K562 (cell line): ENCODE measurements at regions not wholly inside any gene's neighbourhood (a gene's known extent, or its start where the extent isn't known, plus 50 kb on each side); places are given as distances from the start of the nearest gene placed in this dataset.

Experiments
- ATAC-seq: fragments of 200-7000 bp; cut with Tn5 transposase; 3 replicates; pipeline ENCODE4 v1.9.1; 2020; ENCODE audit warnings: moderate library complexity
- BruUV-seq: library from RNA; stranded (reverse); fragments of 400-500 nt; replicated peaks from 2 replicates; lab custom pipeline; 2021; lab: Mats Ljungman, UMichigan
- CTCF ChIA-PET: fragments of 300-600 bp; formaldehyde crosslinking; extraction: SDS; loops from one replicate; lab custom pipeline; 2021; ENCODE audit warnings: low intra/inter-chr PET ratio; lab: Yijun Ruan, JAX
- POLR2A ChIA-PET: fragments of 300-600, 350-650 bp; sonication (Branson Sonifier 250); formaldehyde crosslinking; extraction: SDS; loops from one replicate; lab custom pipeline; 2021; ENCODE audit warnings: antibody characterized with exemption, inconsistent platforms; lab: Yijun Ruan, JAX
- DNase-seq, 4 experiments: peaks; one replicate each; pipeline versions ENCODE4 v3.0.0 to v3.0.0-alpha.2; 2011 to 2018; ENCODE audit warnings: low spot score in 3 of 4, mixed read lengths in 3 of 4; ENCODE audit errors: extremely low read depth in 1 of 4
- FAIRE-seq: peaks from 2 replicates; lab custom pipeline; 2011; peaks lifted over from hg19 to GRCh38; lab: Jason Lieb, UNC
- H2AFZ ChIP-seq: 2 replicates; pipeline ENCODE4 v1.6.0; 2011; ENCODE audit warnings: low read depth, low read length, control low read depth, inconsistent platforms
- H3K27ac ChIP-seq: fragments of 200-600 bp; 3 replicates; pipeline ENCODE4 v1.8.0; 2011; ENCODE audit warnings: low read depth, mild to moderate bottlenecking, control low read depth, inconsistent platforms, low read length, moderate library complexity, mixed read lengths; ENCODE audit errors: extremely low read depth
- H3K27me3 ChIP-seq, 2 experiments: fragments of 300-600 bp in 1 of 2; 2 replicates in 1 of 2; 3 replicates in 1 of 2; pipeline versions ENCODE4 v1.6.0 to v1.8.0; 2011; ENCODE audit warnings: inconsistent platforms in 2 of 2, low read length in 2 of 2, mild to moderate bottlenecking in 1 of 2, mixed read lengths in 1 of 2, moderate library complexity in 1 of 2; ENCODE audit not compliant: control insufficient read depth in 2 of 2, insufficient read depth in 2 of 2
- H3K36me3 ChIP-seq: fragments of 300-600 bp; 3 replicates; pipeline ENCODE4 v1.8.0; 2011; ENCODE audit warnings: mild to moderate bottlenecking, low read length, inconsistent platforms; ENCODE audit not compliant: control insufficient read depth, insufficient read depth
- H3K4me1 ChIP-seq, 2 experiments: fragments of 200-600 bp in 1 of 2; replicated peaks in 1 of 2; 2 replicates in 1 of 2; 3 replicates in 1 of 2; pipeline versions ENCODE4 v1.5.1 to v1.8.0; 2011; ENCODE audit warnings: inconsistent platforms in 2 of 2, low read length in 2 of 2, mild to moderate bottlenecking in 1 of 2, mixed read lengths in 1 of 2, moderate library complexity in 1 of 2; ENCODE audit not compliant: control insufficient read depth in 2 of 2, insufficient read depth in 2 of 2
- H3K4me2 ChIP-seq: 2 replicates; pipeline ENCODE4 v1.6.1; 2011; ENCODE audit warnings: low read length, control low read depth, inconsistent platforms, mixed read lengths; ENCODE audit not compliant: insufficient read depth
- H3K4me3 ChIP-seq: fragments of 200-600 bp; sonication (generic), shearing (Covaris generic); 2 replicates; pipeline ENCODE4 v1.5.1; 2016; ENCODE audit warnings: control low read depth, inconsistent platforms
- H3K79me2 ChIP-seq: fragments of 200-600 bp; 3 replicates; pipeline ENCODE4 v1.8.0; 2011; ENCODE audit warnings: low read length, inconsistent platforms; ENCODE audit not compliant: control insufficient read depth, insufficient read depth
- H3K9ac ChIP-seq, 2 experiments: 2 replicates each; pipeline versions ENCODE4 v1.6.0 to v1.6.1; 2011; ENCODE audit warnings: low read depth in 2 of 2, low read length in 2 of 2, control low read depth in 1 of 2, inconsistent platforms in 1 of 2, mild to moderate bottlenecking in 1 of 2, mixed read lengths in 1 of 2; ENCODE audit not compliant: insufficient read depth in 1 of 2
- H3K9me1 ChIP-seq: one replicate; pipeline ENCODE4 v1.6.0; 2011; ENCODE audit warnings: inconsistent platforms, mild to moderate bottlenecking, low read length, moderate library complexity; ENCODE audit not compliant: control insufficient read depth, insufficient read depth
- H3K9me3 ChIP-seq: replicated peaks from 2 replicates; pipeline ENCODE4 v1.5.1; 2011; ENCODE audit warnings: low read depth, low read length, inconsistent platforms; ENCODE audit not compliant: control insufficient read depth, insufficient read depth
- H4K20me1 ChIP-seq: replicated peaks from 2 replicates; pipeline ENCODE4 v1.6.1; 2011; ENCODE audit warnings: low read length, inconsistent platforms, mixed read lengths; ENCODE audit not compliant: control insufficient read depth, insufficient read depth
- CAMTA2 ChIP-seq: fragments of 250-450 bp; sonication (Bioruptor Pico); conservative IDR thresholded peaks from 2 replicates; pipeline ENCODE4 v1.5.1; 2022
- DNMT1 ChIP-seq: fragments of 450-650 bp; IDR thresholded peaks from 2 replicates; pipeline ENCODE4 v1.6.1; 2016; ENCODE audit warnings: antibody characterized with exemption, mild to moderate bottlenecking
- SPI1 ChIP-seq: IDR thresholded peaks from 2 replicates; pipeline ENCODE4 v1.6.1; 2011; ENCODE audit warnings: low read depth, low read length, control low read depth, borderline replicate concordance
- WGBS: fragments of 100-300 bp; shearing (Covaris generic); methylation state at CpG from one replicate; pipeline ENCODE4 v1.1.6; 2016; ENCODE audit warnings: low coverage, mixed read lengths; ENCODE audit not compliant: insufficient coverage; ENCODE audit errors: missing lambda C conversion rate; 5-methylcytosine and 5-hydroxymethylcytosine counted together
- in situ Hi-C: fragments of 300-500 bp; cut with MboI; formaldehyde crosslinking; loops from 4 replicates; pipeline ENCODE4 v1.15.0; 2018; ENCODE audit warnings: inconsistent platforms, mixed read lengths
- intact Hi-C: fragments of 100-400 bp; cut with micrococcal nuclease; formaldehyde crosslinking; loops from 2 replicates; pipeline ENCODE4 v1.14.2; 2022
- TF ChIP-seq, protein P1 (sequence below), 2 experiments: fragments of 450-650 bp; formaldehyde crosslinking in 1 of 2; IDR thresholded peaks; 2 replicates each; pipeline versions ENCODE4 v1.4.0 to v1.6.1; 2014 to 2020; ENCODE audit warnings: mild to moderate bottlenecking in 2 of 2, borderline replicate concordance in 1 of 2, low read depth in 1 of 2
- TF ChIP-seq, protein P2 (sequence below): fragments of 200-400 bp; formaldehyde crosslinking; IDR thresholded peaks from 2 replicates; pipeline ENCODE4 v1.6.1; 2017; ENCODE audit warnings: mild to moderate bottlenecking, low read depth, low read length, moderate library complexity

DNA sequence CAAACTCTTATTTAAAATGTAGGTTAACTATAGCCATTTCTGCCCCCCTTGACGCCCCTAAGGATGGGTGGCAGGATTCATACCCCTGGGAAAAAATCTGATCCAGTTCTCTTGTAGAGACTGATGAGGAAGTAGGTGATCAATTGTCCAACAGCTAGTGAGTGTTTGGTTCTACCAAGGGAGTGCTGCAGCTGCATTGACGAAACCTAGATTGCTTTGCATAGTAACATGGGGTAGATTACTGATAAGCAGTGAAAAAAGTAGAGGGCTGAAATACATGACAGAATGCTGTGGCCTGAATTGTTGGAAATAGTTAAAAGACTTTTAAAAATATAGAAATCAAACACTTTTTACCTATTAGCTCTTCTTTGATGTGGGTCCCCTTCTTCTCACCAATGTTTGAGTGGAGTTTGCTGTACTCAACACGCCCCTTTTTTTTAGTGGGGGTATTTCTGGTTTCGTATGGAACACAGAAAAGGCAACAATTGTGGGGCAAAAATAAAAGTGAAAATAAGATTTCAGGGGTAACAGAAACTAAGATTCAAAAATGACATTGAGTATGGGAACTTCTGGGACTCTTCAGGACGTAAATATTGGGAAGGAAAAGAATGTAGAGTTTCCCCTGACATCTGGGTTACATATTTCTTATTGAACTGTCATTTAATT is 66.2 kb downstream of the MAIP1 start:
- H3K9ac ChIP-seq, result no peak overlapping the region
- TF ChIP-seq, protein P1, sequence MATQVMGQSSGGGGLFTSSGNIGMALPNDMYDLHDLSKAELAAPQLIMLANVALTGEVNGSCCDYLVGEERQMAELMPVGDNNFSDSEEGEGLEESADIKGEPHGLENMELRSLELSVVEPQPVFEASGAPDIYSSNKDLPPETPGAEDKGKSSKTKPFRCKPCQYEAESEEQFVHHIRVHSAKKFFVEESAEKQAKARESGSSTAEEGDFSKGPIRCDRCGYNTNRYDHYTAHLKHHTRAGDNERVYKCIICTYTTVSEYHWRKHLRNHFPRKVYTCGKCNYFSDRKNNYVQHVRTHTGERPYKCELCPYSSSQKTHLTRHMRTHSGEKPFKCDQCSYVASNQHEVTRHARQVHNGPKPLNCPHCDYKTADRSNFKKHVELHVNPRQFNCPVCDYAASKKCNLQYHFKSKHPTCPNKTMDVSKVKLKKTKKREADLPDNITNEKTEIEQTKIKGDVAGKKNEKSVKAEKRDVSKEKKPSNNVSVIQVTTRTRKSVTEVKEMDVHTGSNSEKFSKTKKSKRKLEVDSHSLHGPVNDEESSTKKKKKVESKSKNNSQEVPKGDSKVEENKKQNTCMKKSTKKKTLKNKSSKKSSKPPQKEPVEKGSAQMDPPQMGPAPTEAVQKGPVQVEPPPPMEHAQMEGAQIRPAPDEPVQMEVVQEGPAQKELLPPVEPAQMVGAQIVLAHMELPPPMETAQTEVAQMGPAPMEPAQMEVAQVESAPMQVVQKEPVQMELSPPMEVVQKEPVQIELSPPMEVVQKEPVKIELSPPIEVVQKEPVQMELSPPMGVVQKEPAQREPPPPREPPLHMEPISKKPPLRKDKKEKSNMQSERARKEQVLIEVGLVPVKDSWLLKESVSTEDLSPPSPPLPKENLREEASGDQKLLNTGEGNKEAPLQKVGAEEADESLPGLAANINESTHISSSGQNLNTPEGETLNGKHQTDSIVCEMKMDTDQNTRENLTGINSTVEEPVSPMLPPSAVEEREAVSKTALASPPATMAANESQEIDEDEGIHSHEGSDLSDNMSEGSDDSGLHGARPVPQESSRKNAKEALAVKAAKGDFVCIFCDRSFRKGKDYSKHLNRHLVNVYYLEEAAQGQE (IDR thresholded peaks at IDR 0.05; ENCODE audit: borderline replicate concordance), result no peak
- TF ChIP-seq, protein P1 (CRISPR knock-in tag; IDR thresholded peaks at IDR 0.05; ENCODE audit: low read depth), result no peak
- TF ChIP-seq CAMTA2 (CRISPR knock-in tag) (no peak), DNMT1 (no peak), SPI1 (no peak)
- TF ChIP-seq, protein P2, sequence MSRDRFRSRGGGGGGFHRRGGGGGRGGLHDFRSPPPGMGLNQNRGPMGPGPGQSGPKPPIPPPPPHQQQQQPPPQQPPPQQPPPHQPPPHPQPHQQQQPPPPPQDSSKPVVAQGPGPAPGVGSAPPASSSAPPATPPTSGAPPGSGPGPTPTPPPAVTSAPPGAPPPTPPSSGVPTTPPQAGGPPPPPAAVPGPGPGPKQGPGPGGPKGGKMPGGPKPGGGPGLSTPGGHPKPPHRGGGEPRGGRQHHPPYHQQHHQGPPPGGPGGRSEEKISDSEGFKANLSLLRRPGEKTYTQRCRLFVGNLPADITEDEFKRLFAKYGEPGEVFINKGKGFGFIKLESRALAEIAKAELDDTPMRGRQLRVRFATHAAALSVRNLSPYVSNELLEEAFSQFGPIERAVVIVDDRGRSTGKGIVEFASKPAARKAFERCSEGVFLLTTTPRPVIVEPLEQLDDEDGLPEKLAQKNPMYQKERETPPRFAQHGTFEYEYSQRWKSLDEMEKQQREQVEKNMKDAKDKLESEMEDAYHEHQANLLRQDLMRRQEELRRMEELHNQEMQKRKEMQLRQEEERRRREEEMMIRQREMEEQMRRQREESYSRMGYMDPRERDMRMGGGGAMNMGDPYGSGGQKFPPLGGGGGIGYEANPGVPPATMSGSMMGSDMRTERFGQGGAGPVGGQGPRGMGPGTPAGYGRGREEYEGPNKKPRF, result no peak
- TF ChIP-seq, all 486 proteins: peak for 0
- no peak for FAIRE-seq
- no peak overlapping the region for H3K4me2 ChIP-seq
- DNase-seq, result no peak
- H4K20me1 ChIP-seq, result no peaks in the 10 kb centered on the region
- CTCF ChIA-PET, result interaction anchor here (0.5 kb wide), 1 partner anchor 555 kb away, joined by 4 read pairs; no protein-coding TSS in a partner anchor
- no peaks in the 10 kb centered on the region for H3K27me3 ChIP-seq
- in situ Hi-C loops, result no loop called here
- no peak overlapping the region for H3K4me3 ChIP-seq
- H3K27ac ChIP-seq, result no peak overlapping the region
- no peak overlapping the region for H2AFZ ChIP-seq
- no TSS peak for BruUV-seq
- POLR2A ChIA-PET, result interaction anchor here (1.3 kb wide), 1 partner anchor 14 kb away, joined by 4 read pairs; no protein-coding TSS in a partner anchor
- WGBS, result 17% methylated on average over 5 of the region's 5 CpGs
- H3K9me3 ChIP-seq, result no peaks in the 10 kb centered on the region
- H3K4me1 ChIP-seq, result no peaks in the 10 kb centered on the region; a peak in 2 of 5 replicates
- H3K9me1 ChIP-seq, result no peaks in the 10 kb centered on the region
- intact Hi-C loops, result no loop called here
- H3K79me2 ChIP-seq, result no peaks in the 10 kb centered on the region
- no peaks in the 10 kb centered on the region for H3K36me3 ChIP-seq
- no peak for ATAC-seq
